Fibroblast of pulmonary artery (primary cell): ENCODE measurements at regions not wholly inside any gene's neighbourhood (a gene's known extent, or its start where the extent isn't known, plus 50 kb on each side); places are given as distances from the start of the nearest gene placed in this dataset.

ENCODE experiments used
- DNase-seq: peaks from one replicate; pipeline ENCODE4 v3.0.0-alpha.2; 2010; ENCODE audit warnings: low read depth
- H3K4me3 ChIP-seq: replicated peaks from 2 replicates; pipeline ENCODE4 v1.5.1; 2011; ENCODE audit warnings: low read depth, mild to moderate bottlenecking, control low read depth, low read length, moderate library complexity
- CTCF ChIP-seq: IDR thresholded peaks from 2 replicates; pipeline ENCODE4 v1.5.1; 2011; ENCODE audit warnings: mild to moderate bottlenecking, control low read depth, low read length, inconsistent platforms; ENCODE audit errors: missing control alignments

GRCh38 chr1:87556326-87556725 lies 227.6 kb downstream of the LMO4 start:
- H3K4me3 ChIP-seq: no peak overlapping the region
- DNase-seq: no peak
- no peak for TF ChIP-seq CTCF

GRCh38 chr1:87558921-87559320 lies 230.2 kb downstream of the LMO4 start:
- no peak overlapping the region for H3K4me3 ChIP-seq
- no peak for TF ChIP-seq CTCF
- DNase-seq: peak; percentile 3

GRCh38 chr1:87560137-87560536 lies 231.5 kb downstream of the LMO4 start:
- no peak for DNase-seq
- no peak overlapping the region for H3K4me3 ChIP-seq
- TF ChIP-seq CTCF: no peak

GRCh38 chr1:87560601-87561360 lies 232.1 kb downstream of the LMO4 start:
- no peak overlapping the region for H3K4me3 ChIP-seq
- no peak for TF ChIP-seq CTCF
- peak; percentile 27 for DNase-seq

- H3K4me3 ChIP-seq: no peak overlapping the region
- DNase-seq: no peak
- no peak for TF ChIP-seq CTCF
Measured at GRCh38 chr1:87563211-87563610, 234.5 kb downstream of the LMO4 start.

GRCh38 chr1:87565861-87566260 lies 237.2 kb downstream of the LMO4 start:
- no peak overlapping the region for H3K4me3 ChIP-seq
- TF ChIP-seq CTCF: no peak

GRCh38 chr1:87568005-87568404 lies 239.3 kb downstream of the LMO4 start:
- no peak for TF ChIP-seq CTCF
- no peak for DNase-seq
- no peak overlapping the region for H3K4me3 ChIP-seq

More at GRCh38 chr1:87565861-87566260, 237.2 kb downstream of the LMO4 start:
- no peak for DNase-seq
